ENCODE measurements at regions not wholly inside any gene's neighbourhood (a gene's known extent, or its start where the extent isn't known, plus 50 kb on each side); places are given as distances from the start of the nearest gene placed in this dataset.

DNA sequence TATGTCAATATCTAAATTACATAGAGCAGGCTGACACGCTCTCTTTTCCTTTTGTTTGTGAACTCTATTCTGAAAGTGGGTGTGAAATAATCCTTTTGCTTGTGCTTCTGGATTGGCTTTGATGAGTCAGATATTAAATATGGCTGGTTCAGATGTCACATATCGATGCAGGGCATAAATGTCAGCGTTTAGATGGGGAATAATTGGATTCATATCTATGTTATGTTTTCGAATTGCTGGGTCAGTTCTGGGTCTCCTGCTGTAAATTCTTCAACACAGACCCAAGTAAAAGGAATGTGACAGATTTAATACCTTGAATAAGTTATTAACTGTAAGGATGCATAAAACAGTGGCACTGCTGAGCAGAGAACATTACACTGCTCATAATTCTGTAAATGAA is 118.7 kb upstream of the SNX2 start (continued):
- TF ChIP-seq ZNF446 (CRISPR knock-in tag; IDR thresholded peaks at IDR 0.05) (no peak), ZNF329 (CRISPR knock-in tag; IDR thresholded peaks at IDR 0.05; ENCODE audit: low read depth) (no peak), ZMYM2 (CRISPR knock-in tag; IDR thresholded peaks at IDR 0.05) (no peak), PTBP1 (IDR thresholded peaks at IDR 0.05; ENCODE audit: low read depth, low read length, poor library complexity, severe bottlenecking) (no peak), KDM4B (CRISPR knock-in tag; IDR thresholded peaks at IDR 0.05) (no peak), GLI4 (CRISPR knock-in tag; IDR thresholded peaks at IDR 0.05; ENCODE audit: borderline replicate concordance) (no peak), MZF1 (CRISPR knock-in tag; IDR thresholded peaks at IDR 0.05; ENCODE audit: borderline replicate concordance) (no peak)
- TF ChIP-seq, protein P1, sequence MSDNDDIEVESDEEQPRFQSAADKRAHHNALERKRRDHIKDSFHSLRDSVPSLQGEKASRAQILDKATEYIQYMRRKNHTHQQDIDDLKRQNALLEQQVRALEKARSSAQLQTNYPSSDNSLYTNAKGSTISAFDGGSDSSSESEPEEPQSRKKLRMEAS (IDR thresholded peaks at IDR 0.05): no peak
- TF ChIP-seq, protein P2, sequence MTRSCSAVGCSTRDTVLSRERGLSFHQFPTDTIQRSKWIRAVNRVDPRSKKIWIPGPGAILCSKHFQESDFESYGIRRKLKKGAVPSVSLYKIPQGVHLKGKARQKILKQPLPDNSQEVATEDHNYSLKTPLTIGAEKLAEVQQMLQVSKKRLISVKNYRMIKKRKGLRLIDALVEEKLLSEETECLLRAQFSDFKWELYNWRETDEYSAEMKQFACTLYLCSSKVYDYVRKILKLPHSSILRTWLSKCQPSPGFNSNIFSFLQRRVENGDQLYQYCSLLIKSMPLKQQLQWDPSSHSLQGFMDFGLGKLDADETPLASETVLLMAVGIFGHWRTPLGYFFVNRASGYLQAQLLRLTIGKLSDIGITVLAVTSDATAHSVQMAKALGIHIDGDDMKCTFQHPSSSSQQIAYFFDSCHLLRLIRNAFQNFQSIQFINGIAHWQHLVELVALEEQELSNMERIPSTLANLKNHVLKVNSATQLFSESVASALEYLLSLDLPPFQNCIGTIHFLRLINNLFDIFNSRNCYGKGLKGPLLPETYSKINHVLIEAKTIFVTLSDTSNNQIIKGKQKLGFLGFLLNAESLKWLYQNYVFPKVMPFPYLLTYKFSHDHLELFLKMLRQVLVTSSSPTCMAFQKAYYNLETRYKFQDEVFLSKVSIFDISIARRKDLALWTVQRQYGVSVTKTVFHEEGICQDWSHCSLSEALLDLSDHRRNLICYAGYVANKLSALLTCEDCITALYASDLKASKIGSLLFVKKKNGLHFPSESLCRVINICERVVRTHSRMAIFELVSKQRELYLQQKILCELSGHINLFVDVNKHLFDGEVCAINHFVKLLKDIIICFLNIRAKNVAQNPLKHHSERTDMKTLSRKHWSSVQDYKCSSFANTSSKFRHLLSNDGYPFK (CRISPR knock-in tag; IDR thresholded peaks at IDR 0.05; ENCODE audit: borderline replicate concordance): no peak
- TF ChIP-seq, protein P3, sequence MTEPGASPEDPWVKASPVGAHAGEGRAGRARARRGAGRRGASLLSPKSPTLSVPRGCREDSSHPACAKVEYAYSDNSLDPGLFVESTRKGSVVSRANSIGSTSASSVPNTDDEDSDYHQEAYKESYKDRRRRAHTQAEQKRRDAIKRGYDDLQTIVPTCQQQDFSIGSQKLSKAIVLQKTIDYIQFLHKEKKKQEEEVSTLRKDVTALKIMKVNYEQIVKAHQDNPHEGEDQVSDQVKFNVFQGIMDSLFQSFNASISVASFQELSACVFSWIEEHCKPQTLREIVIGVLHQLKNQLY (CRISPR knock-in tag; IDR thresholded peaks at IDR 0.05): no peak
- TF ChIP-seq, protein P4, sequence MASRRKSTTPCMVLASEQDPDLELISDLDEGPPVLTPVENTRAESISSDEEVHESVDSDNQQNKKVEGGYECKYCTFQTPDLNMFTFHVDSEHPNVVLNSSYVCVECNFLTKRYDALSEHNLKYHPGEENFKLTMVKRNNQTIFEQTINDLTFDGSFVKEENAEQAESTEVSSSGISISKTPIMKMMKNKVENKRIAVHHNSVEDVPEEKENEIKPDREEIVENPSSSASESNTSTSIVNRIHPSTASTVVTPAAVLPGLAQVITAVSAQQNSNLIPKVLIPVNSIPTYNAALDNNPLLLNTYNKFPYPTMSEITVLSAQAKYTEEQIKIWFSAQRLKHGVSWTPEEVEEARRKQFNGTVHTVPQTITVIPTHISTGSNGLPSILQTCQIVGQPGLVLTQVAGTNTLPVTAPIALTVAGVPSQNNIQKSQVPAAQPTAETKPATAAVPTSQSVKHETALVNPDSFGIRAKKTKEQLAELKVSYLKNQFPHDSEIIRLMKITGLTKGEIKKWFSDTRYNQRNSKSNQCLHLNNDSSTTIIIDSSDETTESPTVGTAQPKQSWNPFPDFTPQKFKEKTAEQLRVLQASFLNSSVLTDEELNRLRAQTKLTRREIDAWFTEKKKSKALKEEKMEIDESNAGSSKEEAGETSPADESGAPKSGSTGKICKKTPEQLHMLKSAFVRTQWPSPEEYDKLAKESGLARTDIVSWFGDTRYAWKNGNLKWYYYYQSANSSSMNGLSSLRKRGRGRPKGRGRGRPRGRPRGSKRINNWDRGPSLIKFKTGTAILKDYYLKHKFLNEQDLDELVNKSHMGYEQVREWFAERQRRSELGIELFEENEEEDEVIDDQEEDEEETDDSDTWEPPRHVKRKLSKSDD (CRISPR knock-in tag; IDR thresholded peaks at IDR 0.05; ENCODE audit: low read depth): no peak
- TF ChIP-seq, protein P5, sequence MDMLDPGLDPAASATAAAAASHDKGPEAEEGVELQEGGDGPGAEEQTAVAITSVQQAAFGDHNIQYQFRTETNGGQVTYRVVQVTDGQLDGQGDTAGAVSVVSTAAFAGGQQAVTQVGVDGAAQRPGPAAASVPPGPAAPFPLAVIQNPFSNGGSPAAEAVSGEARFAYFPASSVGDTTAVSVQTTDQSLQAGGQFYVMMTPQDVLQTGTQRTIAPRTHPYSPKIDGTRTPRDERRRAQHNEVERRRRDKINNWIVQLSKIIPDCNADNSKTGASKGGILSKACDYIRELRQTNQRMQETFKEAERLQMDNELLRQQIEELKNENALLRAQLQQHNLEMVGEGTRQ (IDR thresholded peaks at IDR 0.05; ENCODE audit: low read depth, low read length): no peak
- TF ChIP-seq, protein P5 (CRISPR knock-in tag; IDR thresholded peaks at IDR 0.05; ENCODE audit: borderline replicate concordance): no peak
